PC-3 (cell line): ENCODE measurements at regions not wholly inside any gene's neighbourhood (a gene's known extent, or its start where the extent isn't known, plus 50 kb on each side); places are given as distances from the start of the nearest gene placed in this dataset.
A peak's percentile ranks its signal among the peaks of the same experiment; 100 is the strongest.

Experiments
- ATAC-seq: fragments of 200-7000 bp; cut with Tn5 transposase; 2 replicates; pipeline ENCODE4 v1.9.1; 2020; ENCODE audit warnings: mild to moderate bottlenecking, moderate library complexity
- BruUV-seq: library from RNA; stranded (reverse); fragments of 400-500 nt; replicated peaks from 2 replicates; lab custom pipeline; 2021; lab: Mats Ljungman, UMichigan
- CTCF ChIA-PET: fragments of 300-600 bp; sonication (Branson Sonifier 250); formaldehyde crosslinking; loops from one replicate; lab custom pipeline; 2022; ENCODE audit warnings: antibody characterized with exemption; lab: Charles Lee
- POLR2A ChIA-PET: fragments of 300-600 bp; sonication (Branson Sonifier 250); formaldehyde crosslinking; loops from one replicate; lab custom pipeline; 2022; ENCODE audit warnings: antibody characterized with exemption; ENCODE audit not compliant: unreplicated experiment; lab: Charles Lee
- DNase-seq: peaks from one replicate; pipeline ENCODE4 v3.0.0-alpha.2; 2015
- H2AFZ ChIP-seq: fragments of 300-600 bp; sonication (generic); 2 replicates; pipeline ENCODE4 v1.6.0; 2016; ENCODE audit warnings: antibody characterized with exemption, low read length
- H3F3A ChIP-seq: fragments of 300-600 bp; sonication (generic); one replicate; pipeline ENCODE4 v1.6.0; 2017; ENCODE audit warnings: antibody characterized with exemption, low read length, control low read depth, mild to moderate bottlenecking; ENCODE audit not compliant: unreplicated experiment
- H3K27ac ChIP-seq: fragments of 300-600 bp; sonication (generic); 2 replicates; pipeline ENCODE4 v1.5.1; 2016; ENCODE audit warnings: mild to moderate bottlenecking, low read length
- H3K27me3 ChIP-seq: fragments of 300-600 bp; sonication (generic); 2 replicates; pipeline ENCODE4 v1.6.1; 2016; ENCODE audit warnings: low read length, mixed read lengths
- H3K36me3 ChIP-seq: fragments of 300-600 bp; sonication (generic); 2 replicates; pipeline ENCODE4 v1.6.1; 2016; ENCODE audit warnings: low read depth, mixed run types, low read length, mixed read lengths
- H3K4me1 ChIP-seq: fragments of 300-600 bp; sonication (generic); 2 replicates; pipeline ENCODE4 v1.5.1; 2016; ENCODE audit warnings: low read length; ENCODE audit not compliant: insufficient read depth
- H3K4me2 ChIP-seq: fragments of 300-600 bp; sonication (generic); 2 replicates; pipeline ENCODE4 v1.6.0; 2016; ENCODE audit warnings: low read length
- H3K4me3 ChIP-seq: fragments of 300-600 bp; sonication (generic); 2 replicates; pipeline ENCODE4 v1.5.1; 2016; ENCODE audit warnings: mild to moderate bottlenecking, low read length, mixed read lengths
- H3K79me2 ChIP-seq: fragments of 300-600 bp; sonication (generic); 2 replicates; pipeline ENCODE4 v1.6.1; 2017; ENCODE audit warnings: low read length, mixed read lengths
- H3K9ac ChIP-seq: fragments of 300-600 bp; sonication (generic); 2 replicates; pipeline ENCODE4 v1.6.0; 2016; ENCODE audit warnings: mild to moderate bottlenecking, low read length
- H3K9me2 ChIP-seq: fragments of 300-600 bp; sonication (generic); replicated peaks from 2 replicates; pipeline ENCODE4 v1.6.1; 2016; ENCODE audit warnings: mixed run types, low read length, mixed read lengths
- H3K9me3 ChIP-seq: fragments of 300-600 bp; sonication (generic); 2 replicates; pipeline ENCODE4 v1.6.1; 2016; ENCODE audit warnings: low read length, mixed read lengths
- H4K20me1 ChIP-seq: fragments of 300-600 bp; sonication (generic); 2 replicates; pipeline ENCODE4 v1.6.1; 2016; ENCODE audit warnings: low read length, mixed read lengths
- CTCF ChIP-seq: fragments of 300-600 bp; sonication (generic); conservative IDR thresholded peaks from 2 replicates; pipeline ENCODE4 v1.5.1; 2017; ENCODE audit warnings: antibody characterized with exemption, low read depth, mild to moderate bottlenecking, low read length
- EZH2 ChIP-seq: fragments of 300-600 bp; sonication (generic); IDR thresholded peaks from one replicate; pipeline ENCODE4 v1.6.1; 2017; ENCODE audit warnings: antibody characterized with exemption, mild to moderate bottlenecking, low read length; ENCODE audit not compliant: unreplicated experiment
- EZH2phosphoT487 ChIP-seq: fragments of 300-600 bp; sonication (generic); IDR thresholded peaks from 2 replicates; pipeline ENCODE4 v1.6.1; 2018; ENCODE audit warnings: mild to moderate bottlenecking, antibody characterized with exemption, low read length, borderline replicate concordance
- intact Hi-C: fragments of 100-400 bp; cut with micrococcal nuclease; formaldehyde crosslinking; loops from 2 replicates; pipeline ENCODE4 v1.9.0; 2023

- H3K9ac ChIP-seq, result no peak overlapping the region
- DNase-seq, result peak; percentile 78
Measured at GRCh38 chr15:36407647-36408046, 171.8 kb upstream of the CDIN1 start.

GRCh38 chr15:36409819-36410218 lies 169.6 kb upstream of the CDIN1 start:
- DNase-seq, result no peak
- POLR2A ChIA-PET, result no interaction called here
- Histone ChIP-seq H3K9ac (no peak overlapping the region), H3K79me2 (no peaks in the 10 kb centered on the region), H3K27me3 (no peaks in the 10 kb centered on the region), H3K27ac (no peak overlapping the region), H3K4me2 (no peak overlapping the region), H3K9me2 (no peaks in the 10 kb centered on the region), H3K36me3 (no peaks in the 10 kb centered on the region), H3F3A (no peaks in the 10 kb centered on the region), H3K4me3 (no peak overlapping the region), H2AFZ (no peak overlapping the region), H3K9me3 (no peaks in the 10 kb centered on the region), H3K4me1 (peaks cover 22% of the 10 kb centered on the region), H4K20me1 (no peaks in the 10 kb centered on the region)
- CTCF ChIA-PET, result no interaction called here
- TF ChIP-seq EZH2 (no peak), EZH2phosphoT487 (no peak), CTCF (no peak)
- ATAC-seq, result no peak
- no TSS peak for BruUV-seq
- intact Hi-C loops, result no loop called here

More at GRCh38 chr15:36407647-36408046, 171.8 kb upstream of the CDIN1 start:
- BruUV-seq, result no TSS peak
- H4K20me1 ChIP-seq, result no peaks in the 10 kb centered on the region
- H3K4me3 ChIP-seq, result no peak overlapping the region
- TF ChIP-seq EZH2 (no peak), CTCF (no peak), EZH2phosphoT487 (no peak)
- no peak overlapping the region for H3K27ac ChIP-seq
- H3K4me2 ChIP-seq, result peak overlapping the region; percentile 36
- POLR2A ChIA-PET, result no interaction called here
- H3F3A ChIP-seq, result no peaks in the 10 kb centered on the region
- CTCF ChIA-PET, result no interaction called here
- H3K36me3 ChIP-seq, result no peaks in the 10 kb centered on the region
- peaks cover 11% of the 10 kb centered on the region for H3K4me1 ChIP-seq
- no peaks in the 10 kb centered on the region for H3K9me2 ChIP-seq
- H3K9me3 ChIP-seq, result no peaks in the 10 kb centered on the region
- H3K27me3 ChIP-seq, result no peaks in the 10 kb centered on the region
- intact Hi-C loops, result no loop called here
- peak; percentile 78 for ATAC-seq
- peak overlapping the region; percentile 4; the same call in 1 of the 2 replicates for H2AFZ ChIP-seq
- no peaks in the 10 kb centered on the region for H3K79me2 ChIP-seq

GRCh38 chr15:36414670-36415069 lies 164.8 kb upstream of the CDIN1 start:
- no peaks in the 10 kb centered on the region for H3K36me3 ChIP-seq
- TF ChIP-seq EZH2phosphoT487 (no peak), CTCF (no peak), EZH2 (no peak)
- no peaks in the 10 kb centered on the region for H3K27me3 ChIP-seq
- H3F3A ChIP-seq, result no peaks in the 10 kb centered on the region
- no peaks in the 10 kb centered on the region for H3K9me2 ChIP-seq
- peak overlapping the region; percentile 23; the same call in 1 of the 2 replicates for H3K9ac ChIP-seq
- BruUV-seq, result no TSS peak
- peak overlapping the region; percentile 16 for H2AFZ ChIP-seq
- intact Hi-C loops, result no loop called here
- H3K4me3 ChIP-seq, result no peak overlapping the region
- DNase-seq (peak; percentile 79), ATAC-seq (peak; percentile 99)
- H4K20me1 ChIP-seq, result no peaks in the 10 kb centered on the region
- peaks cover 20% of the 10 kb centered on the region for H3K4me1 ChIP-seq
- CTCF ChIA-PET, result no interaction called here
- peak overlapping the region; percentile 71 for H3K27ac ChIP-seq
- no peaks in the 10 kb centered on the region for H3K79me2 ChIP-seq
- H3K9me3 ChIP-seq, result no peaks in the 10 kb centered on the region
- POLR2A ChIA-PET, result no interaction called here
- peak overlapping the region; percentile 68 for H3K4me2 ChIP-seq
